ENCODE measurements at regions not wholly inside any gene's neighbourhood (a gene's known extent, or its start where the extent isn't known, plus 50 kb on each side); places are given as distances from the start of the nearest gene placed in this dataset.

DNA sequence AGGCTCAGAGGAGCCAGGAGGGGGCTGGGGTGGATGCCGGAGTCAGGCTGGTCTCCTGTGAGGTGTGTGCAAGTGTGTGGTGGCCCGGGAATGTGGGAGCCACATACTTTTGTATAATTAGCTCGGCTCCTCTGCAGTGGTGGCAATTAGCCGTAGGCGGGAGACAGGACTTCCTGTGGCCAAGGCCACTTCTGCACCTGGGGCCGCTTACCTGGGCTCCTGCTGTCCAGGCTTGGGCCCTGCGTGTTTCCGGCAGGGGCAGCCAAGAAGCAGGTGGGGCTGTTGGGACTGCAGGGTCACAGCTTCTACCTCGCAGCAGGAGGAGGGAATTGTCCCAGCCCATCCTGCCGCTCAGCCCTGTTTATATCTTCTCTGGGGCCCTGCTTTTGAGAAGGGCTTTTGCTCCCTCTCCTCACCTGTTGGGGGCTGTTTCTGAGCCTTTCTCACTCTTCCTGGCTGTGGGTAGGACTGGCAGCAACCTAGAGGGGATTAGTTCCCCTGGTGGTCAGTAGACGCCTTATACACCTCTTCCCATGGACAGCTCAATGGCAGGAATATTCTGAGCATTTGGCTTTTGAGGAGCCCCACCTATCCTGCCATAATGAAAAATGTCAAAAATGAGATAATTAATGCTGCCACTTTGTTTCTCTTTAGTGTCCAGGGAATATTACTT, 145.4 kb upstream of the PITX1 start:
- no peaks in the 10 kb centered on the region for H3K4me1 ChIP-seq (ENCODE audit: control insufficient read depth, extremely low read depth, insufficient read depth, low read length)
- FAIRE-seq = no peak
- no peaks in the 10 kb centered on the region for H3K79me2 ChIP-seq (ENCODE audit: control insufficient read depth, insufficient read depth, low read length)
- ChIA-PET POLR2A (no interaction called here), CTCF (interaction anchor here (0.7 to 4.2 kb wide), 3 partner anchors 11 to 61 kb away, joined by 3 to 26 read pairs (median 4); no protein-coding TSS in a partner anchor)
- H3K27me3 ChIP-seq (ENCODE audit: control insufficient read depth in 2 of 2, insufficient read depth in 2 of 2, low read length in 2 of 2) = peaks cover 3 to 4% of the 10 kb centered on the region in 2 experiments
- no peaks in the 10 kb centered on the region for H3K9me3 ChIP-seq (replicated peaks; ENCODE audit: control insufficient read depth, insufficient read depth, low read length)
- dilution Hi-C loops (cut with MboI; ENCODE audit: extremely low pct_ligation_motif_present, low sequenced_read_pairs) = no loop called here
- H3K27ac ChIP-seq (ENCODE audit: insufficient read depth, low read depth, low read length) = no peak overlapping the region
- H3K9me1 ChIP-seq (replicated peaks; ENCODE audit: control insufficient read depth, extremely low read depth, insufficient read depth, low read length) = no peaks in the 10 kb centered on the region
- peaks cover 2% of the 10 kb centered on the region for H4K20me1 ChIP-seq (replicated peaks; ENCODE audit: control insufficient read depth, extremely low read depth, insufficient read depth, low read length)
- no peak overlapping the region for H3K4me2 ChIP-seq (ENCODE audit: insufficient read depth, low read length)
- intact Hi-C loops (cut with micrococcal nuclease) = loop anchor here (5.0 kb wide), 1 partner anchor 107 kb away; no protein-coding TSS in a partner anchor
- no peaks in the 10 kb centered on the region for H3K36me3 ChIP-seq (ENCODE audit: control insufficient read depth in 2 of 2, extremely low read depth in 1 of 2, insufficient read depth in 2 of 2, low read length in 2 of 2)
- BruUV-seq (replicated peaks) = no TSS peak
- H3K4me3 ChIP-seq (replicated peaks in 1 of 3; ENCODE audit: insufficient read depth in 1 of 3, low read depth in 1 of 3, low read length in 3 of 3) = no peak overlapping the region
- no peak for DNase-seq (ENCODE audit: low read depth, low spot score)
- no peak overlapping the region for H3K9ac ChIP-seq (replicated peaks; ENCODE audit: extremely low read depth, insufficient read depth, low read length)
- H2AFZ ChIP-seq (ENCODE audit: low read depth, low read length) = no peak overlapping the region
- TF ChIP-seq EZH2 (IDR thresholded peaks at IDR 0.05; ENCODE audit: borderline replicate concordance, low read depth, low read length, severe bottlenecking) = no peak
- no peak for TF ChIP-seq GATA2 (IDR thresholded peaks at IDR 0.05; ENCODE audit: insufficient read depth, insufficient read length, low read depth, low read length)
- no peak for TF ChIP-seq POLR2AphosphoS5 (IDR thresholded peaks at IDR 0.05; ENCODE audit: insufficient read depth, low read depth, low read length)
- no peak for TF ChIP-seq POLR2A (IDR thresholded peaks at IDR 0.05; ENCODE audit: low read depth, low read length)
- no peak for TF ChIP-seq FOS (IDR thresholded peaks at IDR 0.05; ENCODE audit: borderline replicate concordance, insufficient read depth, low read length)
- no peak for TF ChIP-seq JUN (IDR thresholded peaks at IDR 0.05; ENCODE audit: borderline replicate concordance, insufficient read depth, insufficient read length, low read depth)
- TF ChIP-seq, protein P1, sequence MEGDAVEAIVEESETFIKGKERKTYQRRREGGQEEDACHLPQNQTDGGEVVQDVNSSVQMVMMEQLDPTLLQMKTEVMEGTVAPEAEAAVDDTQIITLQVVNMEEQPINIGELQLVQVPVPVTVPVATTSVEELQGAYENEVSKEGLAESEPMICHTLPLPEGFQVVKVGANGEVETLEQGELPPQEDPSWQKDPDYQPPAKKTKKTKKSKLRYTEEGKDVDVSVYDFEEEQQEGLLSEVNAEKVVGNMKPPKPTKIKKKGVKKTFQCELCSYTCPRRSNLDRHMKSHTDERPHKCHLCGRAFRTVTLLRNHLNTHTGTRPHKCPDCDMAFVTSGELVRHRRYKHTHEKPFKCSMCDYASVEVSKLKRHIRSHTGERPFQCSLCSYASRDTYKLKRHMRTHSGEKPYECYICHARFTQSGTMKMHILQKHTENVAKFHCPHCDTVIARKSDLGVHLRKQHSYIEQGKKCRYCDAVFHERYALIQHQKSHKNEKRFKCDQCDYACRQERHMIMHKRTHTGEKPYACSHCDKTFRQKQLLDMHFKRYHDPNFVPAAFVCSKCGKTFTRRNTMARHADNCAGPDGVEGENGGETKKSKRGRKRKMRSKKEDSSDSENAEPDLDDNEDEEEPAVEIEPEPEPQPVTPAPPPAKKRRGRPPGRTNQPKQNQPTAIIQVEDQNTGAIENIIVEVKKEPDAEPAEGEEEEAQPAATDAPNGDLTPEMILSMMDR (IDR thresholded peaks at IDR 0.05; ENCODE audit: extremely low read depth in 1 of 2, insufficient read depth in 1 of 2, low read depth in 1 of 2, low read length in 2 of 2) = no peak
- no peak for TF ChIP-seq MYC (IDR thresholded peaks at IDR 0.05; ENCODE audit: low read depth, low read length)
- TF ChIP-seq, protein P2, sequence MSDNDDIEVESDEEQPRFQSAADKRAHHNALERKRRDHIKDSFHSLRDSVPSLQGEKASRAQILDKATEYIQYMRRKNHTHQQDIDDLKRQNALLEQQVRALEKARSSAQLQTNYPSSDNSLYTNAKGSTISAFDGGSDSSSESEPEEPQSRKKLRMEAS (IDR thresholded peaks at IDR 0.05; ENCODE audit: insufficient read depth, insufficient read length) = no peak
